ENCODE measurements at regions not wholly inside any gene's neighbourhood (a gene's known extent, or its start where the extent isn't known, plus 50 kb on each side); places are given as distances from the start of the nearest gene placed in this dataset.
"Not testable (repeated sequence)": the region's sequence is repeated elsewhere in the genome, so short reads cannot be mapped to it uniquely, and the experiment has no call there.

DNA sequence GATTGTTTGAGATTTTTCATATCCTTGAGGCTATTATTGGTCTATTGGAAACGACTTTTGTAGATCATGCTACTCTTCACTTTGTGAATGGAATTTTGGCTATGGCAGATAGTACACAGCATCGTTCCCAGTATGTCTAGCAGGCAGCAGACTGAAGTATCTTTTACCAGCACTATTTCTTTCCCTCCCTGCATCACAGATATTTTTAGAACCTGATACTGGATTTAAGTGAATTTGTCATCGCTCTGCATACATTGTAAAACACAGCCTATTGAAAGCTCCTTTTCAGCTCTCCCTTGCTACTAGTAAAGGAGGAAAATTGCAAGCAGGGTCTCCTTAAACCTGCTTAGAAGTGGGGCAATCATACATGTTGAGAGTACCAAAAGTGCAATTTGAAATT, 133.6 kb downstream of the LUZP4 start:
- Histone ChIP-seq H3K27ac (no peak overlapping the region), H3K4me3 (ENCODE audit: low read depth, low read length) (no peak overlapping the region), H3K27me3 (replicated peaks) (no peaks in the 10 kb centered on the region), H3K36me3 (replicated peaks) (no peaks in the 10 kb centered on the region)
- DNase-seq, result no peak
- TF ChIP-seq, protein P1, sequence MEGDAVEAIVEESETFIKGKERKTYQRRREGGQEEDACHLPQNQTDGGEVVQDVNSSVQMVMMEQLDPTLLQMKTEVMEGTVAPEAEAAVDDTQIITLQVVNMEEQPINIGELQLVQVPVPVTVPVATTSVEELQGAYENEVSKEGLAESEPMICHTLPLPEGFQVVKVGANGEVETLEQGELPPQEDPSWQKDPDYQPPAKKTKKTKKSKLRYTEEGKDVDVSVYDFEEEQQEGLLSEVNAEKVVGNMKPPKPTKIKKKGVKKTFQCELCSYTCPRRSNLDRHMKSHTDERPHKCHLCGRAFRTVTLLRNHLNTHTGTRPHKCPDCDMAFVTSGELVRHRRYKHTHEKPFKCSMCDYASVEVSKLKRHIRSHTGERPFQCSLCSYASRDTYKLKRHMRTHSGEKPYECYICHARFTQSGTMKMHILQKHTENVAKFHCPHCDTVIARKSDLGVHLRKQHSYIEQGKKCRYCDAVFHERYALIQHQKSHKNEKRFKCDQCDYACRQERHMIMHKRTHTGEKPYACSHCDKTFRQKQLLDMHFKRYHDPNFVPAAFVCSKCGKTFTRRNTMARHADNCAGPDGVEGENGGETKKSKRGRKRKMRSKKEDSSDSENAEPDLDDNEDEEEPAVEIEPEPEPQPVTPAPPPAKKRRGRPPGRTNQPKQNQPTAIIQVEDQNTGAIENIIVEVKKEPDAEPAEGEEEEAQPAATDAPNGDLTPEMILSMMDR (IDR thresholded peaks at IDR 0.05; ENCODE audit: low read depth, low read length, missing control alignments), result no peak
- in situ Hi-C loops (cut with HindIII; ENCODE audit: low pct_ligation_motif_present, low sequenced_read_pairs), result no loop called here

DNA sequence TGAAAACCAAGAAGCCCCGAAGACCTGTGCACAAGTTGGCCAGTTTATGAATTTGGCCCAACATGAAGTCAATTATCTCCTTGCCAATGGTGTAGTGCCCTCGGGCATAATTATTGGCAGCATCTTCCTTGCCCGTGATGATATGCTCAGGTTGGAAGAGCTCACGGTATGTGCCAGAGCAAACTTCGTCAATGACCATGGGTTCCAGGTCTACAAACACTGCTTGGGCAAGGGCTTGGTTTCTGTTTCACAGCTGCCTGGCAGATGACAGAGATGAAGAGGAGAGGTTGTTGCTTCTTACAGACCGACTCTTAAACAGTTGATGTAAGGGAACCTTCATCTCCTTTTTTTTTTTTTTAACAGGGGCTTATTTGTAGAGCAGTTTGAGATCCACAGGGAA, 135.6 kb upstream of the PLS3 start:
- in situ Hi-C loops (cut with HindIII; ENCODE audit: low pct_ligation_motif_present, low sequenced_read_pairs), result no loop called here
- no peak for DNase-seq
- TF ChIP-seq, protein P1 (IDR thresholded peaks at IDR 0.05; ENCODE audit: low read depth, low read length, missing control alignments), result no peak

DNA sequence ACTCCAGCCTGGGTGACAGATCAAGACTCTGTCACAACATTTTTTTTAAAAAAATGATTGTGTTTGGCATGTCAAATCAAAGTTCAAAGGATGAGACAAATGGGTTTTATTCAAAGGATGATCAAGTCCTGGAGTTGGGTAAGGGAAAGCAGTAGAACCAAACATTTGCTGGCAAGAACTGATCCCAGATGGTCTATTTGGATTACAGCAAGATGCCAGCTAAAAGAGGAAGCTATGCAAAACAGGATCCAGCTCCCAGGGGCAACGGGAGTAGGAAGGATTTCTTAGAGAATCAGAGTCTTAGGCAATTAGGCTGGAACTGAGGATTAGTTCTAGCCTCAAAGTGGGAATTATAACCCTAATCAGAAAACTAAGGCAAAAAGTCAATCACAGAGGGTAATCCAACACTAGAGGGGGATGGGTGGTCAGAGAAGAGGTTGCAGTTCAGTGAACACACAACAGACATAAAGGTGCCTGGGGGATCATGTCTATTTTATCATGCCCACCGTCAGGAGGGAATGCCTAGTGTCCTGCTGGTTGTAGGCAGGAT, 133.0 kb upstream of the PLS3 start:
- Histone ChIP-seq H3K4me3 (ENCODE audit: low read depth, low read length) (no peak overlapping the region), H3K36me3 (replicated peaks) (no peaks in the 10 kb centered on the region), H3K27me3 (replicated peaks) (no peaks in the 10 kb centered on the region), H3K27ac (no peak overlapping the region)
- TF ChIP-seq, protein P1 (IDR thresholded peaks at IDR 0.05; ENCODE audit: low read depth, low read length, missing control alignments), result no peak
- no peak for DNase-seq
- in situ Hi-C loops (cut with HindIII; ENCODE audit: low pct_ligation_motif_present, low sequenced_read_pairs), result no loop called here

More for the DNA sequence above, 135.6 kb upstream of the PLS3 start:
- H3K4me3 ChIP-seq (ENCODE audit: low read depth, low read length), result no peak overlapping the region
- H3K27ac ChIP-seq, result no peak overlapping the region
- no peaks in the 10 kb centered on the region for H3K36me3 ChIP-seq (replicated peaks)
- H3K27me3 ChIP-seq (replicated peaks), result no peaks in the 10 kb centered on the region

DNA sequence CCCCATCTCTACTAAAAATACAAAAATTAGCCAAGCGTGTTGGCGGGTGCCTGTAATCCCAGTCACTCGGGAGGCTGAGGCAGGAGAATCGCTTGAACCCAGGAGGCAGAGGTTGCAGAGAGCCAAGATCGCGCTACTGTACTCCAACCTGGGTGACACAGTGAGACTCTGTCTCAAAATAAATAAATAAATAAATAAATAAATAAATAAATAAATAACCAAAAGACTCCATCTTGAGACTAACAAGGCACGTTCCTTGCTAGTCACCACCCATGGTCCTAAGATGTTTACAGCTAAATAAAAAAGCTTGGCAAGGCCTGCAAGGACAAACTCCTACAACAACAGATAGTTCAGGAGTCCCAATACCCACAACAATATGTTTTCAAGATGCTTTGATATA, 126.1 kb upstream of the PLS3 start:
- DNase-seq; in situ Hi-C loops (cut with HindIII; ENCODE audit: low pct_ligation_motif_present, low sequenced_read_pairs): not testable (repeated sequence)

DNA sequence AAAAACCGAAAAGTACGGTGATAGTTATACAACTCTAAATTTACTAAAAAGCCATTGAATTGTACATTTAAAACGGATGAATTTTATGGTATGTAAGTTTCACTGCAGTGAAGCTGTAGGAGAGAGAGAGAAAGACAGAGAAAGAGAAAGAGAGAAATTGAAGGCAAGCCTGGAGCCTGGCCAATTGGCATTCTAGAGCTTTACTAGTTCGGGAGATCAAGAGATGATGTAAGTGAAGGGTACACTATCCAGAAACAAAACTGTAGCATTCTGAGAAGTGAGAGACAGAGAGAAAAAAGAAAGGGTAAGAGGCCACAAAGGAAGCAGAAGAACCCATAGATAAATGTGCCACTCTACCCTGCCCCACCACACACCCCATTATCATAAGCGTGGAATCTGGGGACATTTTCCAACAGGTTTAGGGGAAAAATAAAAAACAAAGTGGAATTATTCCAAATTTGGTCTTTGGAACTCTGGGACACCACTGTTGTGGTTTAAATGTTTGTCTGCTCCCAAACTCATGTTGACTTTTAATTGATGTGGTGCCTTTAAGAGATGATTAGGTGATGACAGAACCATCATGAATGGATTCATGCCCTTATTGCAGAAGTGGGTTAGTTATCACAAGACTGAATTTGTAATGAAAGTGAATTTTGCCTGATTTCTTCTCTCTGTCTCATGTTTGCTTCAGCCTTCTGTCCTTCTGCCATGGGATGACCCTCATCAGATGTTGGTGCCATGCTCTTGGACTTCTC, 123.0 kb upstream of the PLS3 start:
- H3K4me3 ChIP-seq (ENCODE audit: low read depth, low read length), result no peak overlapping the region
- in situ Hi-C loops (cut with HindIII; ENCODE audit: low pct_ligation_motif_present, low sequenced_read_pairs), result no loop called here
- no peak overlapping the region for H3K27ac ChIP-seq
- H3K36me3 ChIP-seq (replicated peaks), result no peaks in the 10 kb centered on the region
- no peak for DNase-seq
- TF ChIP-seq, protein P1 (IDR thresholded peaks at IDR 0.05; ENCODE audit: low read depth, low read length, missing control alignments), result no peak
- H3K27me3 ChIP-seq (replicated peaks), result no peaks in the 10 kb centered on the region

More for the DNA sequence above, 126.1 kb upstream of the PLS3 start:
- not testable (repeated sequence) for H3K4me3 ChIP-seq (ENCODE audit: low read depth, low read length); H3K36me3 ChIP-seq (replicated peaks); H3K27ac ChIP-seq; H3K27me3 ChIP-seq (replicated peaks)

DNA sequence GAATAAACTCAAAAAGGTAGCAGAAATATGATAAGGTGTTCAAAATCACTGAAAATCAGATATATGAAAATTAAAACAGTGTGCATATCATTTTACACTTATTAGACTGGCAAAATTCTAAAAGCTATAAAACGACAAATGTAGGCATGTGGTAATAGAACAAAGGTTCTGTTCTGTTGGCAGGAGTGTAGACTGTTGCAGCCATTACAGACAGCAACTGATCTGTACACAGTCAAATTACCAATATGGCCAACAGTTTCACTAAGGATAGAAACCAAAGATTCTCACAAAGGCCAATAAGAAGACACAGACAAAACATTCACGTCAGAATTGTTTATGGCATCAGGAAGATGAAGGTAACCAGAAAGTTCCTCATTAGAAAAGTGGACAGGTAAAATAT, 112.8 kb upstream of the PLS3 start:
- H3K4me3 ChIP-seq (ENCODE audit: low read depth, low read length), result no peak overlapping the region
- TF ChIP-seq, protein P1 (IDR thresholded peaks at IDR 0.05; ENCODE audit: low read depth, low read length, missing control alignments), result no peak
- in situ Hi-C loops (cut with HindIII; ENCODE audit: low pct_ligation_motif_present, low sequenced_read_pairs), result no loop called here

More for the DNA sequence above, 112.8 kb upstream of the PLS3 start:
- Histone ChIP-seq H3K27me3 (replicated peaks) (no peaks in the 10 kb centered on the region), H3K36me3 (replicated peaks) (no peaks in the 10 kb centered on the region), H3K27ac (no peak overlapping the region)
- DNase-seq, result no peak

All from brain microvascular endothelial cell (primary cell).